ENCODE measurements at regions not wholly inside any gene's neighbourhood (a gene's known extent, or its start where the extent isn't known, plus 50 kb on each side); places are given as distances from the start of the nearest gene placed in this dataset.

GRCh38 chr5:41598011-41598410 lies 87.6 kb upstream of the PLCXD3 start:
- POLR2A ChIA-PET: no interaction called here
- CTCF ChIA-PET: no interaction called here
- no peak overlapping the region for H3K4me3 ChIP-seq (ENCODE audit: low read depth, low read length)
- DNase-seq (ENCODE audit: low read depth, low spot score): peak; percentile 5
- TF ChIP-seq CTCF (IDR thresholded peaks at IDR 0.05; ENCODE audit: insufficient read depth, low read length, missing control alignments): no peak

DNA sequence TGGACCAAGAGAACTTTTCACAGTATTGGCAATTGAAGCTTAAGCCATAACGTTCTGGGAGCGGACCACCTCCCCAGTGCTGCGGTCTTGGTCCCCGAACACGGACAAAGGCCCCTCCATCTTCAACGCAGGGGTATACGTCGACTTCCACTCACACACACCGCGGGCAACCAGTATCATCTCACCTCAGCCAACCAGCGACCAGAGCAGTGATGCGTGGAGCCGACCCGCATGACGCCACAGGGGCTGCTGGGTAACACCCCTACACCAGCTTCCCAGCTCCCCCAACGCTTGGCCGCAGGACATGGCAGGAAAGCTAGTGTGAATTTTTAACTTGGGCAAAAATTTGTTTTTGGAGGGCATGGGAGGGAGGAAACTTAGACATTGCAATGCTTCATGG lies 77.3 kb upstream of the PLCXD3 start:
- no peak overlapping the region for H3K4me3 ChIP-seq (ENCODE audit: low read depth, low read length)
- no peak for TF ChIP-seq CTCF (IDR thresholded peaks at IDR 0.05; ENCODE audit: insufficient read depth, low read length, missing control alignments)
- DNase-seq (ENCODE audit: low read depth, low spot score): no peak
- ChIA-PET CTCF (no interaction called here), POLR2A (no interaction called here)

DNA sequence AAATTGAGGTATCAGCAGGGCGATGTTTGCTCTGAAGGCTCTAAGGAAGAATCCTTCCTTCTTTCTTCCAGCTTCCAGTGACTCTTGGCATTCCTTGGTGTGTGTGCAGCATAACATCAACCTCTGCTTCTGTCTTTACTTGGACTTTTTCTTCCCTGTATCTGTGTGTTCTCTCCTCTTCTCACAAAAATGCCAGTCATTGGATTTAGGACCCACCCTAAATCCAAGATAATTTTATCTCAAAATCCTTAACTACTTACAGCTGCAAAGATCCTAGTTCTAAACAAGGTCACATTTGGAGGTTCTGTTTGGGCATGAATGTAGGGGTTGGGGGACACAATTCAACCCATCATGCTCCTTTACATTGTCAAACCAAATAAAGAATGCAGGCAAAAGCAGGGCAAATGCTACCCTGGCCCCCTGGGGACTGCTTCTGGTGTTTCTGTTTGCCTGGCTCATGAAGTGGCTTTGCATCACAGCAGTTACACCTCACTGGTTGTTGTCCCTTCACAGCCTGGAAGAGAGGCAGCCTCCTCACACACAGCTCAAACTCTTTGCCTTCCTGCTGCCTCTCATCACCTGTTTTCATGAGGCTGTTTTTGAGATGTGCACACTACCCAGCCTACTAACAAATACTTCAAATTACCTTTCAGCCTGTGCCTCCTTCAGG lies 64.8 kb upstream of the PLCXD3 start:
- CTCF ChIA-PET: no interaction called here

GRCh38 chr5:41574391-41574790 lies 64.0 kb upstream of the PLCXD3 start:
- ChIA-PET CTCF (no interaction called here), POLR2A (no interaction called here)
- no peak for TF ChIP-seq CTCF (IDR thresholded peaks at IDR 0.05; ENCODE audit: insufficient read depth, low read length, missing control alignments)

More for the DNA sequence above, 64.8 kb upstream of the PLCXD3 start:
- H3K4me3 ChIP-seq (ENCODE audit: low read depth, low read length): no peak overlapping the region
- POLR2A ChIA-PET: no interaction called here
- DNase-seq (ENCODE audit: low read depth, low spot score): no peak
- TF ChIP-seq CTCF (IDR thresholded peaks at IDR 0.05; ENCODE audit: insufficient read depth, low read length, missing control alignments): no peak

More at GRCh38 chr5:41574391-41574790, 64.0 kb upstream of the PLCXD3 start:
- no peak for DNase-seq (ENCODE audit: low read depth, low spot score)
- no peak overlapping the region for H3K4me3 ChIP-seq (ENCODE audit: low read depth, low read length)
